HEK293 (cell line): ENCODE measurements at regions not wholly inside any gene's neighbourhood (a gene's known extent, or its start where the extent isn't known, plus 50 kb on each side); places are given as distances from the start of the nearest gene placed in this dataset.

Source experiments
- CTCF ChIA-PET: fragments of 350-600 bp; formaldehyde crosslinking; extraction: SDS; loops from one replicate; lab custom pipeline; 2021; ENCODE audit warnings: antibody characterized with exemption; lab: Yijun Ruan, JAX
- POLR2A ChIA-PET: fragments of 300-600 bp; formaldehyde crosslinking; extraction: SDS; loops from one replicate; lab custom pipeline; 2020; ENCODE audit warnings: antibody characterized with exemption, inconsistent platforms; lab: Yijun Ruan, JAX
- H3K27ac ChIP-seq: fragments of 200-500 bp; sonication (Bioruptor generic); 2 replicates; pipeline ENCODE4 v1.5.1; 2014; ENCODE audit warnings: low read depth, low read length, control low read depth, inconsistent platforms; ENCODE audit errors: extremely low read depth
- H3K36me3 ChIP-seq, 2 experiments: fragments of 200-500 bp in 1 of 2; sonication (Bioruptor generic) in 1 of 2; 1 replicate in 1 of 2; 2 replicates in 1 of 2; pipeline ENCODE4 v1.5.1; 2014 to 2017; ENCODE audit warnings: inconsistent platforms in 2 of 2, low read length in 2 of 2; ENCODE audit not compliant: control insufficient read depth in 2 of 2, insufficient read depth in 1 of 2
- H3K4me1 ChIP-seq: fragments of 200-500 bp; sonication (Bioruptor generic); 2 replicates; pipeline ENCODE4 v1.5.1; 2014; ENCODE audit warnings: mild to moderate bottlenecking, low read length, inconsistent platforms; ENCODE audit not compliant: control insufficient read depth, insufficient read depth
- H3K4me3 ChIP-seq: 2 replicates; pipeline ENCODE4 v1.5.1; 2011; ENCODE audit warnings: low read depth, mild to moderate bottlenecking, control low read depth, low read length, moderate library complexity
- H3K9me3 ChIP-seq: fragments of 200-500 bp; sonication (Bioruptor generic); 2 replicates; pipeline ENCODE4 v1.5.1; 2014; ENCODE audit warnings: low read depth, low read length, inconsistent platforms; ENCODE audit not compliant: control insufficient read depth, insufficient read depth
- BCL6B ChIP-seq: fragments of 450-650 bp; formaldehyde crosslinking; IDR thresholded peaks from 2 replicates; pipeline ENCODE4 v1.5.1; 2017; ENCODE audit warnings: missing biosample characterization, missing genetic modification characterization
- GLIS1 ChIP-seq: fragments of 450-650 bp; formaldehyde crosslinking; IDR thresholded peaks from 2 replicates; pipeline ENCODE4 v1.5.1; 2016; ENCODE audit warnings: missing biosample characterization, missing genetic modification characterization
- HOXA7 ChIP-seq: sonication (generic); formaldehyde crosslinking; IDR thresholded peaks from 2 replicates; pipeline ENCODE4 v1.8.1; 2022; ENCODE audit warnings: missing genetic modification reagents, borderline replicate concordance
- HOXC10 ChIP-seq: sonication (generic); formaldehyde crosslinking; IDR thresholded peaks from 2 replicates; pipeline ENCODE4 v1.8.1; 2023; ENCODE audit warnings: mild to moderate bottlenecking, missing genetic modification reagents
- KLF16 ChIP-seq: fragments of 450-650 bp; formaldehyde crosslinking; IDR thresholded peaks from 2 replicates; pipeline ENCODE4 v1.5.1; 2017; ENCODE audit warnings: missing biosample characterization, missing genetic modification characterization
- SP2 ChIP-seq: fragments of 450-650 bp; formaldehyde crosslinking; IDR thresholded peaks from 2 replicates; pipeline ENCODE4 v1.5.1; 2016; ENCODE audit warnings: missing biosample characterization, missing genetic modification characterization
- TSHZ1 ChIP-seq: fragments of 450-650 bp; formaldehyde crosslinking; IDR thresholded peaks from 2 replicates; pipeline ENCODE4 v1.5.1; 2016; ENCODE audit warnings: missing biosample characterization, missing genetic modification characterization, borderline replicate concordance
- ZNF174 ChIP-seq: fragments of 450-650 bp; formaldehyde crosslinking; IDR thresholded peaks from 2 replicates; pipeline ENCODE4 v1.5.0; 2017; ENCODE audit warnings: missing biosample characterization, mild to moderate bottlenecking, missing genetic modification characterization
- ZNF302 ChIP-seq: fragments of 450-650 bp; formaldehyde crosslinking; IDR thresholded peaks from 2 replicates; pipeline ENCODE4 v1.5.1; 2016; ENCODE audit warnings: missing biosample characterization, missing genetic modification characterization, low read depth
- ZNF362 ChIP-seq: fragments of 450-650 bp; formaldehyde crosslinking; IDR thresholded peaks from 2 replicates; pipeline ENCODE4 v1.5.1; 2016; ENCODE audit warnings: missing biosample characterization, missing genetic modification characterization
- ZNF426 ChIP-seq: fragments of 450-650 bp; formaldehyde crosslinking; IDR thresholded peaks from 2 replicates; pipeline ENCODE4 v1.5.1; 2017; ENCODE audit warnings: missing biosample characterization, missing genetic modification characterization, mild to moderate bottlenecking, inconsistent platforms, moderate library complexity
- ZNF501 ChIP-seq: fragments of 450-650 bp; formaldehyde crosslinking; IDR thresholded peaks from 2 replicates; pipeline ENCODE4 v1.5.1; 2016; ENCODE audit warnings: missing biosample characterization, missing genetic modification characterization
- ZNF558 ChIP-seq: fragments of 450-650 bp; formaldehyde crosslinking; IDR thresholded peaks from 2 replicates; pipeline ENCODE4 v1.5.1; 2016; ENCODE audit warnings: missing biosample characterization, missing genetic modification characterization
- ZNF707 ChIP-seq: fragments of 450-650 bp; formaldehyde crosslinking; IDR thresholded peaks from 2 replicates; pipeline ENCODE4 v1.5.1; 2016; ENCODE audit warnings: missing biosample characterization, missing genetic modification characterization
- ZSCAN16 ChIP-seq: fragments of 450-650 bp; formaldehyde crosslinking; IDR thresholded peaks from 2 replicates; pipeline ENCODE4 v1.5.1; 2016; ENCODE audit warnings: missing biosample characterization, missing genetic modification characterization
- TF ChIP-seq, protein P1 (sequence below): fragments of 450-650 bp; formaldehyde crosslinking; conservative IDR thresholded peaks from 2 replicates; pipeline ENCODE4 v1.5.1; 2016; ENCODE audit warnings: low read depth, missing biosample characterization, missing genetic modification characterization
- TF ChIP-seq, protein P2 (sequence below): fragments of 450-650 bp; formaldehyde crosslinking; IDR thresholded peaks from 2 replicates; pipeline ENCODE4 v1.5.1; 2017; ENCODE audit warnings: missing biosample characterization, missing genetic modification characterization
- TF ChIP-seq, protein P3 (sequence below): fragments of 450-650 bp; formaldehyde crosslinking; IDR thresholded peaks from 2 replicates; pipeline ENCODE4 v1.5.1; 2016; ENCODE audit warnings: missing biosample characterization, missing genetic modification characterization
- TF ChIP-seq, protein P4 (sequence below): fragments of 450-650 bp; IDR thresholded peaks from 2 replicates; pipeline ENCODE4 v1.5.1; 2018; ENCODE audit warnings: missing biosample characterization, missing genetic modification characterization

GRCh38 chr15:85314146-85314545 lies 66.3 kb upstream of the AKAP13 start:
- POLR2A ChIA-PET = no interaction called here
- Histone ChIP-seq H3K4me3 (no peak overlapping the region), H3K9me3 (no peaks in the 10 kb centered on the region), H3K27ac (no peak overlapping the region), H3K36me3 (no peaks in the 10 kb centered on the region), H3K4me1 (0 out of 2 replicates have a peak, but pooled peaks cover 4% of the 10 kb centered on the region)
- TF ChIP-seq HOXA7 (CRISPR knock-in tag) (no peak), HOXC10 (CRISPR knock-in tag) (no peak), BCL6B (tag by site-specific recombination) (no peak), SP2 (tag by site-specific recombination) (no peak), TSHZ1 (tag by site-specific recombination) (no peak), ZNF174 (no peak), ZNF558 (no peak), ZNF501 (tag by site-specific recombination) (no peak)
- TF ChIP-seq, protein P1, sequence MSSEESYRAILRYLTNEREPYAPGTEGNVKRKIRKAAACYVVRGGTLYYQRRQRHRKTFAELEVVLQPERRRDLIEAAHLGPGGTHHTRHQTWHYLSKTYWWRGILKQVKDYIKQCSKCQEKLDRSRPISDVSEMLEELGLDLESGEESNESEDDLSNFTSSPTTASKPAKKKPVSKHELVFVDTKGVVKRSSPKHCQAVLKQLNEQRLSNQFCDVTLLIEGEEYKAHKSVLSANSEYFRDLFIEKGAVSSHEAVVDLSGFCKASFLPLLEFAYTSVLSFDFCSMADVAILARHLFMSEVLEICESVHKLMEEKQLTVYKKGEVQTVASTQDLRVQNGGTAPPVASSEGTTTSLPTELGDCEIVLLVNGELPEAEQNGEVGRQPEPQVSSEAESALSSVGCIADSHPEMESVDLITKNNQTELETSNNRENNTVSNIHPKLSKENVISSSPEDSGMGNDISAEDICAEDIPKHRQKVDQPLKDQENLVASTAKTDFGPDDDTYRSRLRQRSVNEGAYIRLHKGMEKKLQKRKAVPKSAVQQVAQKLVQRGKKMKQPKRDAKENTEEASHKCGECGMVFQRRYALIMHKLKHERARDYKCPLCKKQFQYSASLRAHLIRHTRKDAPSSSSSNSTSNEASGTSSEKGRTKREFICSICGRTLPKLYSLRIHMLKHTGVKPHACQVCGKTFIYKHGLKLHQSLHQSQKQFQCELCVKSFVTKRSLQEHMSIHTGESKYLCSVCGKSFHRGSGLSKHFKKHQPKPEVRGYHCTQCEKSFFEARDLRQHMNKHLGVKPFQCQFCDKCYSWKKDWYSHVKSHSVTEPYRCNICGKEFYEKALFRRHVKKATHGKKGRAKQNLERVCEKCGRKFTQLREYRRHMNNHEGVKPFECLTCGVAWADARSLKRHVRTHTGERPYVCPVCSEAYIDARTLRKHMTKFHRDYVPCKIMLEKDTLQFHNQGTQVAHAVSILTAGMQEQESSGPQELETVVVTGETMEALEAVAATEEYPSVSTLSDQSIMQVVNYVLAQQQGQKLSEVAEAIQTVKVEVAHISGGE (tag by site-specific recombination) = no peak
- TF ChIP-seq, protein P2, sequence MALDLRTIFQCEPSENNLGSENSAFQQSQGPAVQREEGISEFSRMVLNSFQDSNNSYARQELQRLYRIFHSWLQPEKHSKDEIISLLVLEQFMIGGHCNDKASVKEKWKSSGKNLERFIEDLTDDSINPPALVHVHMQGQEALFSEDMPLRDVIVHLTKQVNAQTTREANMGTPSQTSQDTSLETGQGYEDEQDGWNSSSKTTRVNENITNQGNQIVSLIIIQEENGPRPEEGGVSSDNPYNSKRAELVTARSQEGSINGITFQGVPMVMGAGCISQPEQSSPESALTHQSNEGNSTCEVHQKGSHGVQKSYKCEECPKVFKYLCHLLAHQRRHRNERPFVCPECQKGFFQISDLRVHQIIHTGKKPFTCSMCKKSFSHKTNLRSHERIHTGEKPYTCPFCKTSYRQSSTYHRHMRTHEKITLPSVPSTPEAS (tag by site-specific recombination) = no peak
- TF ChIP-seq, protein P3, sequence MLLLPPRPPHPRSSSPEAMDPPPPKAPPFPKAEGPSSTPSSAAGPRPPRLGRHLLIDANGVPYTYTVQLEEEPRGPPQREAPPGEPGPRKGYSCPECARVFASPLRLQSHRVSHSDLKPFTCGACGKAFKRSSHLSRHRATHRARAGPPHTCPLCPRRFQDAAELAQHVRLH (tag by site-specific recombination) = no peak
- TF ChIP-seq, protein P4, sequence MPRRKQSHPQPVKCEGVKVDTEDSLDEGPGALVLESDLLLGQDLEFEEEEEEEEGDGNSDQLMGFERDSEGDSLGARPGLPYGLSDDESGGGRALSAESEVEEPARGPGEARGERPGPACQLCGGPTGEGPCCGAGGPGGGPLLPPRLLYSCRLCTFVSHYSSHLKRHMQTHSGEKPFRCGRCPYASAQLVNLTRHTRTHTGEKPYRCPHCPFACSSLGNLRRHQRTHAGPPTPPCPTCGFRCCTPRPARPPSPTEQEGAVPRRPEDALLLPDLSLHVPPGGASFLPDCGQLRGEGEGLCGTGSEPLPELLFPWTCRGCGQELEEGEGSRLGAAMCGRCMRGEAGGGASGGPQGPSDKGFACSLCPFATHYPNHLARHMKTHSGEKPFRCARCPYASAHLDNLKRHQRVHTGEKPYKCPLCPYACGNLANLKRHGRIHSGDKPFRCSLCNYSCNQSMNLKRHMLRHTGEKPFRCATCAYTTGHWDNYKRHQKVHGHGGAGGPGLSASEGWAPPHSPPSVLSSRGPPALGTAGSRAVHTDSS (tag by site-specific recombination) = no peak
- CTCF ChIA-PET = interaction anchor here (1.0 to 2.4 kb wide), 2 partner anchors 17 to 19 kb away, joined by 3 to 12 read pairs; no protein-coding TSS in a partner anchor

DNA sequence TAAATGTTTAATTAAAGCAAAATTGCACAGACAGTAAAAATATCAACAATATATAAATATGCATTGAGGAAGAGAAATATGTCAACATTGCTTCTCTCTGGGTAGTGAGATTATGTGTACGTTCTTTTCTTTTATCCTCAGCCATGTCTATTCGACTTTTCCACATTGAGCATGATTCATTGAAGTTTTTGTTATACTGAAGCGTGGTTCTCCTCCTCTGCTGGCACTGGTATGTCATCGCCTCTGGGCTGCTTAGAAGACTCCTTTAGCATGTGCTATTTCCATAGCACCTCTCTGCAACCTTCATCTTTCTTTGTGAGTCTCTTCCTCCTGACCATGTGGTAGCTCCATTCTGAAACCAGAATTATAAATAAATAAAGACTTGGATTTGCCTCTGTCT lies 65.8 kb upstream of the AKAP13 start:
- Histone ChIP-seq H3K4me1 (0 out of 2 replicates have a peak, but pooled peaks cover 4% of the 10 kb centered on the region), H3K36me3 (no peaks in the 10 kb centered on the region), H3K4me3 (no peak overlapping the region), H3K27ac (no peak overlapping the region), H3K9me3 (no peaks in the 10 kb centered on the region)
- CTCF ChIA-PET = interaction anchor here (1.0 kb wide), 1 partner anchor 19 kb away, joined by 3 read pairs; no protein-coding TSS in a partner anchor
- POLR2A ChIA-PET = no interaction called here
- no peak for TF ChIP-seq ZNF362 (tag by site-specific recombination)
- TF ChIP-seq ZSCAN16 (tag by site-specific recombination) = no peak
- TF ChIP-seq ZNF707 (tag by site-specific recombination) = no peak
- no peak for TF ChIP-seq ZNF302 (tag by site-specific recombination)
- no peak for TF ChIP-seq KLF16 (tag by site-specific recombination)
- no peak for TF ChIP-seq GLIS1 (tag by site-specific recombination)
- no peak for TF ChIP-seq ZNF426
